Activated CD4-positive, alpha-beta T cell treated with anti-CD3 and anti-CD28 coated beads, Interleukin-2, amount 10 ng/mL, durations not matched to agents 24 days and 14 days (primary cell): ENCODE measurements at regions not wholly inside any gene's neighbourhood (a gene's known extent, or its start where the extent isn't known, plus 50 kb on each side); places are given as distances from the start of the nearest gene placed in this dataset.

Experiments
- DNase-seq: peaks from one replicate; pipeline ENCODE4 v3.0.0; 2022
- H3K27ac Mint-ChIP-seq: one replicate; pipeline ENCODE4 v1.8.0; 2022; ENCODE audit warnings: mild to moderate bottlenecking, mixed read lengths
- H3K27me3 Mint-ChIP-seq: one replicate; pipeline ENCODE4 v1.8.0; 2022; ENCODE audit warnings: mixed read lengths
- H3K36me3 Mint-ChIP-seq: one replicate; pipeline ENCODE4 v1.8.0; 2022; ENCODE audit warnings: low read depth, mild to moderate bottlenecking, mixed read lengths
- H3K4me1 Mint-ChIP-seq: one replicate; pipeline ENCODE4 v1.8.0; 2021; ENCODE audit warnings: mixed read lengths
- H3K4me3 Mint-ChIP-seq: one replicate; pipeline ENCODE4 v1.8.0; 2022; ENCODE audit warnings: mild to moderate bottlenecking, moderate library complexity, mixed read lengths
- H3K9me3 Mint-ChIP-seq: one replicate; pipeline ENCODE4 v1.8.0; 2021; ENCODE audit warnings: mixed read lengths
- intact Hi-C: fragments of 100-400 bp; cut with micrococcal nuclease; formaldehyde crosslinking; loops from one replicate; pipeline ENCODE4 v1.15.1; 2023

- Mint-ChIP-seq H3K9me3 (peaks cover 3% of the 10 kb centered on the region), H3K4me3 (no peak overlapping the region), H3K4me1 (no peaks in the 10 kb centered on the region), H3K27ac (no peak overlapping the region), H3K36me3 (no peaks in the 10 kb centered on the region), H3K27me3 (no peaks in the 10 kb centered on the region)
- no peak for DNase-seq
- intact Hi-C loops, result no loop called here
These were observed 63.5 kb downstream of the PCDH18 start for GRCh38 chr4:137468836-137469235.

- DNase-seq, result no peak
- Mint-ChIP-seq H3K36me3 (no peaks in the 10 kb centered on the region), H3K27ac (no peak overlapping the region), H3K4me1 (no peaks in the 10 kb centered on the region), H3K4me3 (no peak overlapping the region), H3K27me3 (no peaks in the 10 kb centered on the region), H3K9me3 (peaks cover 3% of the 10 kb centered on the region)
- intact Hi-C loops, result no loop called here
These were observed 64.8 kb downstream of the PCDH18 start for GRCh38 chr4:137467537-137467936.

GRCh38 chr4:137463377-137464003 is 68.8 kb downstream of the PCDH18 start:
- DNase-seq, result no peak
- Mint-ChIP-seq H3K36me3 (no peaks in the 10 kb centered on the region), H3K4me1 (no peaks in the 10 kb centered on the region), H3K4me3 (no peak overlapping the region), H3K27me3 (no peaks in the 10 kb centered on the region), H3K27ac (no peak overlapping the region), H3K9me3 (peaks cover 9% of the 10 kb centered on the region)
- intact Hi-C loops, result no loop called here

- H3K4me1 Mint-ChIP-seq, result no peaks in the 10 kb centered on the region
- H3K9me3 Mint-ChIP-seq, result peaks cover 3% of the 10 kb centered on the region
- no peaks in the 10 kb centered on the region for H3K36me3 Mint-ChIP-seq
- no peak overlapping the region for H3K4me3 Mint-ChIP-seq
- no peak overlapping the region for H3K27ac Mint-ChIP-seq
- intact Hi-C loops, result no loop called here
- H3K27me3 Mint-ChIP-seq, result no peaks in the 10 kb centered on the region
- DNase-seq, result no peak
These were observed 76.5 kb downstream of the PCDH18 start for GRCh38 chr4:137455647-137456321.

GRCh38 chr4:137454767-137455166 is 77.5 kb downstream of the PCDH18 start:
- Mint-ChIP-seq H3K4me3 (no peak overlapping the region), H3K27me3 (no peaks in the 10 kb centered on the region), H3K27ac (no peak overlapping the region), H3K36me3 (no peaks in the 10 kb centered on the region), H3K9me3 (peaks cover 3% of the 10 kb centered on the region), H3K4me1 (no peaks in the 10 kb centered on the region)
- no peak for DNase-seq
- intact Hi-C loops, result no loop called here

- Mint-ChIP-seq H3K4me3 (no peak overlapping the region), H3K36me3 (no peaks in the 10 kb centered on the region), H3K27ac (no peak overlapping the region), H3K27me3 (no peaks in the 10 kb centered on the region), H3K4me1 (no peaks in the 10 kb centered on the region), H3K9me3 (peaks cover 3% of the 10 kb centered on the region)
- intact Hi-C loops, result no loop called here
- DNase-seq, result no peak
These were observed 79.5 kb downstream of the PCDH18 start for GRCh38 chr4:137452799-137453198.

- Mint-ChIP-seq H3K4me1 (no peaks in the 10 kb centered on the region), H3K36me3 (no peaks in the 10 kb centered on the region), H3K4me3 (no peak overlapping the region), H3K9me3 (peaks cover 3% of the 10 kb centered on the region), H3K27ac (no peak overlapping the region), H3K27me3 (no peaks in the 10 kb centered on the region)
- DNase-seq, result no peak
- intact Hi-C loops, result no loop called here
These were observed 81.0 kb downstream of the PCDH18 start for GRCh38 chr4:137451172-137451825.

GRCh38 chr4:137448402-137448801 is 83.9 kb downstream of the PCDH18 start:
- Mint-ChIP-seq H3K4me1 (no peaks in the 10 kb centered on the region), H3K36me3 (no peaks in the 10 kb centered on the region), H3K9me3 (no peaks in the 10 kb centered on the region), H3K4me3 (no peak overlapping the region), H3K27ac (no peak overlapping the region), H3K27me3 (no peaks in the 10 kb centered on the region)
- DNase-seq, result no peak
- intact Hi-C loops, result no loop called here

- Mint-ChIP-seq H3K4me1 (no peaks in the 10 kb centered on the region), H3K27me3 (no peaks in the 10 kb centered on the region), H3K9me3 (no peaks in the 10 kb centered on the region), H3K36me3 (no peaks in the 10 kb centered on the region), H3K4me3 (no peak overlapping the region), H3K27ac (no peak overlapping the region)
- no peak for DNase-seq
- intact Hi-C loops, result no loop called here
These were observed 86.2 kb downstream of the PCDH18 start for GRCh38 chr4:137446071-137446470.

- no peak for DNase-seq
- no peaks in the 10 kb centered on the region for H3K4me1 Mint-ChIP-seq
- no peaks in the 10 kb centered on the region for H3K9me3 Mint-ChIP-seq
- no peak overlapping the region for H3K4me3 Mint-ChIP-seq
- H3K27ac Mint-ChIP-seq, result no peak overlapping the region
- intact Hi-C loops, result no loop called here
- no peaks in the 10 kb centered on the region for H3K27me3 Mint-ChIP-seq
- no peaks in the 10 kb centered on the region for H3K36me3 Mint-ChIP-seq
These were observed 89.1 kb downstream of the PCDH18 start for GRCh38 chr4:137443031-137443800.

GRCh38 chr4:137432446-137433311 is 99.6 kb downstream of the PCDH18 start:
- H3K4me1 Mint-ChIP-seq, result no peaks in the 10 kb centered on the region
- no peak for DNase-seq
- H3K4me3 Mint-ChIP-seq, result no peak overlapping the region
- intact Hi-C loops, result no loop called here
- H3K27me3 Mint-ChIP-seq, result no peaks in the 10 kb centered on the region
- no peaks in the 10 kb centered on the region for H3K9me3 Mint-ChIP-seq
- no peak overlapping the region for H3K27ac Mint-ChIP-seq
- H3K36me3 Mint-ChIP-seq, result no peaks in the 10 kb centered on the region

GRCh38 chr4:137430171-137430570 is 102.1 kb downstream of the PCDH18 start:
- no peaks in the 10 kb centered on the region for H3K36me3 Mint-ChIP-seq

GRCh38 chr4:137427411-137427810 is 104.9 kb downstream of the PCDH18 start:
- H3K27ac Mint-ChIP-seq, result no peak overlapping the region
- no peak overlapping the region for H3K4me3 Mint-ChIP-seq
- H3K27me3 Mint-ChIP-seq, result no peaks in the 10 kb centered on the region
- intact Hi-C loops, result no loop called here
- H3K9me3 Mint-ChIP-seq, result no peaks in the 10 kb centered on the region
- no peaks in the 10 kb centered on the region for H3K36me3 Mint-ChIP-seq
- H3K4me1 Mint-ChIP-seq, result no peaks in the 10 kb centered on the region
- no peak for DNase-seq

More at GRCh38 chr4:137430171-137430570, 102.1 kb downstream of the PCDH18 start:
- Mint-ChIP-seq H3K4me1 (no peaks in the 10 kb centered on the region), H3K9me3 (no peaks in the 10 kb centered on the region), H3K27ac (no peak overlapping the region), H3K4me3 (no peak overlapping the region), H3K27me3 (no peaks in the 10 kb centered on the region)
- intact Hi-C loops, result no loop called here
- DNase-seq, result no peak
